GM12872 (cell line): ENCODE measurements at regions not wholly inside any gene's neighbourhood (a gene's known extent, or its start where the extent isn't known, plus 50 kb on each side); places are given as distances from the start of the nearest gene placed in this dataset.

Source experiments
- TF ChIP-seq, protein P1 (sequence below): IDR thresholded peaks from 3 replicates; pipeline ENCODE4 v1.5.1; 2011; ENCODE audit warnings: low read depth, mild to moderate bottlenecking, low read length, moderate library complexity; ENCODE audit not compliant: insufficient read depth

DNA sequence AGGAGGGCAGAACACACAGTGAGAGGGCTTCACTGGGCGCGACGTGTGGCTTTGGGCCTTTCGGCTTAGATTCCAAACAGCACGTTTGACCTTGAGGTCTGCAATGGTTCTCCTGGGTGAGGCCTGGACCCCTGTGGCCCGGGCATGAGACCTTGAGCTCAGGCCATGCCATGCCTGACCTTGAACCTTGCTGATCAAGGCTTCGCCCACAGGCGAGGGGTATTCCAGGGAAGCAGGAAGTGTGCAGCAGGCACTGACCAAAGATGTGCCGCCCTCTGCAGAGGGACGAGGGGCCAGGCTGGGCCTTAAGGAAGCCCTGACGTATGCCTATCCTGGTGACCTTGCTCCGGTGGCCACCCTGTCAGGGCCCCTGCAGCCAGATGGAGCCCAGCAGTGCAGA lies 178.3 kb upstream of the HDAC4 start:
- TF ChIP-seq, protein P1, sequence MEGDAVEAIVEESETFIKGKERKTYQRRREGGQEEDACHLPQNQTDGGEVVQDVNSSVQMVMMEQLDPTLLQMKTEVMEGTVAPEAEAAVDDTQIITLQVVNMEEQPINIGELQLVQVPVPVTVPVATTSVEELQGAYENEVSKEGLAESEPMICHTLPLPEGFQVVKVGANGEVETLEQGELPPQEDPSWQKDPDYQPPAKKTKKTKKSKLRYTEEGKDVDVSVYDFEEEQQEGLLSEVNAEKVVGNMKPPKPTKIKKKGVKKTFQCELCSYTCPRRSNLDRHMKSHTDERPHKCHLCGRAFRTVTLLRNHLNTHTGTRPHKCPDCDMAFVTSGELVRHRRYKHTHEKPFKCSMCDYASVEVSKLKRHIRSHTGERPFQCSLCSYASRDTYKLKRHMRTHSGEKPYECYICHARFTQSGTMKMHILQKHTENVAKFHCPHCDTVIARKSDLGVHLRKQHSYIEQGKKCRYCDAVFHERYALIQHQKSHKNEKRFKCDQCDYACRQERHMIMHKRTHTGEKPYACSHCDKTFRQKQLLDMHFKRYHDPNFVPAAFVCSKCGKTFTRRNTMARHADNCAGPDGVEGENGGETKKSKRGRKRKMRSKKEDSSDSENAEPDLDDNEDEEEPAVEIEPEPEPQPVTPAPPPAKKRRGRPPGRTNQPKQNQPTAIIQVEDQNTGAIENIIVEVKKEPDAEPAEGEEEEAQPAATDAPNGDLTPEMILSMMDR: no peak

DNA sequence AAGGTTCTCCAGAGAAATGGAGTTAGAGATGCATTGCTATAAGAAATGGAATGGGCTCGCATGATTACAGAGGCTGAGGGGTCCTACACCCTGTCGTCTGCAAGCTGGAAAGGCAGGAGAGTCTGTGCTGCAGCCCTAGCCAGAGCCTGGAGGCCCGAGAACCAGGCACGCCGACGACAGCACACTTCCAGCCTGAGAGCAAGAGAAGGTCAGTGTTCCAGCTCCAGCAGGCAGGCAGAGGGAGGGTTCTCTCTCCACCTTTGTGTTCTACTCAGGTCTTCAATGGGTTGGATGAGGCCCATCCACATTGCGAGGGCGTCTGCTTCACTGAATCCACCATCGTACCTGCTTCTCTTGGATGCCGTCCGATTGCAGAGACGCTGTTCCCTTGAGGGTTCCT lies 177.6 kb upstream of the HDAC4 start:
- TF ChIP-seq, protein P1: no peak

DNA sequence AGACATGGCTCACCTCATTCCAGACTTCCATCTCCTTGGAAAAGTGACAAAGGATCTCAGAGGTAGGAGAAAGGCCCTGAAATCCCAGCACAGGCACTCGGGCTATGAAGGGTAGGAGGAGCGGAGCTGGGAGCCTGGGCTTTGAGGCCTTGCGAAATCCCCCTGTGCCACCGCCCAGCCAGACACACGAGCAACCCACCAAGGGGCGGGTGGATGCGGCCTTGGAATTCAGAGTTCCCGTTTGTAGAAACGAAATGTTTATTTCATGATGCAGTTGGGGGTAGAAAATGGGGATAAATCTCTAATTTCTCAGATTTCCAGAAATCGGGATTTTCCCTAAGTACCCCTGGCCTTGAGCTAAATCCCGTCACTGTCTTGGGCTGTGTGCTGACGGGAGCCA lies 177.1 kb upstream of the HDAC4 start:
- TF ChIP-seq, protein P1: no peak

DNA sequence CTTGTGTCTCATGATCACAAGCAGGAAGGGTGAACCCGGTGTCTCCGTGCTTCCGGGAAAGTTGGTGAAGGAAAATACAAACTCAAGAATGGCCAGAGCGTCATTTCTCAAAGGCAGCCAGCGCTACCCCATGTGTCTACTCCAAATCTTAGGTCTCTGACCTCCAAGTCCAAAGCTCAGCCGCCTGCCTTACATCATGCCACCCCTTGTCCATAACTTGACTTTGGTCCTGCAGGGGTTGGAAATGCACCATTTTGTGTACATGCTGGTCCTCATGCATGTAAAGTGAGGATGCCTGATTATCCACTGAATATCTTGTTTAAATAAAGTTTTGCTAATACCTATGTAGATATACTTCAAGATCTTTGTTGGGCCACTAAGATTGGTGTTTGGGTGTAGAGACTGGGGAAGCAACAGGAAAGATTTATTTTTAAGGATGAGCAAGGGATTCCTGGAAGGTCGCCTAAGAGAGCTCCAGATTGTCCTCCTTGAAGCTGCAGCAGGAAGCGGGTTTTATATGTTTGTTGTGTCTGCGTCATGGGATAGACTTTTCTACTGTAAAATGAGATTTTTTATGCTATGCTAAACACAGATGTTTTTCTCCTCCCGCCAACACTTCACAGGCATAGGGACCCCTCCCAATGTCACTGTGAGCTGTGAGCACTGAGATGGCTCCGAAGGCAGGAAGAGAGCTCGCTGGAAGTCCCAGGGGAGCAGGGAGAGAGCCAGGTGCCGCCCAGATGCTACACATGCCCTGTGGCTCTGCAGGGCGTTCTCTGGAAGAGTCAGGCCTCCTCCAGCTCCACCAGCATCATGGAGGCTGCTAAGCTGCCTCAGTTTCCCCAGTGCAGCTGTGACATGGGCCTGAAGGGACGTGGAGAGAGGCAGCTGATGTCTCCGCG lies 176.2 kb upstream of the HDAC4 start:
- TF ChIP-seq, protein P1: no peak

DNA sequence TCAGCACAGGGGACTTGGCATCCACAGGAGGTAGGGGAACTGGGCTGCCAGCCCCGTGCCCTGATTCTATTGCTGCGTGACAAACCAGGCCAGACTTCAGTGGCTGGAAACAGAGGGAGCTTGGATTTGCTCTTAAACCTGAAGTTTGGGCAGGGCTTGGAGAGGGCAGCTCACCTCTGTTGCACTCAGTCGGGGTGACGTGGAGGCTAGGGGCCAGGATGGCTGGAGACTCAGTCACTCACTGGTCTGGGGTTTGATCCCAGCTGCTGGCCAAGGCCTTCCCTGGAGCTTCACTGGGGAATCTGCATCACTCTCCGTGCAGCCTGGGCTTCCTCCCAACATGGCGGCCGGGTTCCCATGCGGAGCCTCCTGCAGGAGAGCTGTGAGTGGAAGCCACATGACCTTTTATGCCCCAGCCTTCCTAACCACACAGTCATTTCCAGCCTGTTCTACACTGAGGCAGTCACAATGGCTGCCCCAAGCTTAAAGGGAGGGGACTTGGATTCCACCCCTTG lies 175.2 kb upstream of the HDAC4 start:
- TF ChIP-seq, protein P1: no peak

DNA sequence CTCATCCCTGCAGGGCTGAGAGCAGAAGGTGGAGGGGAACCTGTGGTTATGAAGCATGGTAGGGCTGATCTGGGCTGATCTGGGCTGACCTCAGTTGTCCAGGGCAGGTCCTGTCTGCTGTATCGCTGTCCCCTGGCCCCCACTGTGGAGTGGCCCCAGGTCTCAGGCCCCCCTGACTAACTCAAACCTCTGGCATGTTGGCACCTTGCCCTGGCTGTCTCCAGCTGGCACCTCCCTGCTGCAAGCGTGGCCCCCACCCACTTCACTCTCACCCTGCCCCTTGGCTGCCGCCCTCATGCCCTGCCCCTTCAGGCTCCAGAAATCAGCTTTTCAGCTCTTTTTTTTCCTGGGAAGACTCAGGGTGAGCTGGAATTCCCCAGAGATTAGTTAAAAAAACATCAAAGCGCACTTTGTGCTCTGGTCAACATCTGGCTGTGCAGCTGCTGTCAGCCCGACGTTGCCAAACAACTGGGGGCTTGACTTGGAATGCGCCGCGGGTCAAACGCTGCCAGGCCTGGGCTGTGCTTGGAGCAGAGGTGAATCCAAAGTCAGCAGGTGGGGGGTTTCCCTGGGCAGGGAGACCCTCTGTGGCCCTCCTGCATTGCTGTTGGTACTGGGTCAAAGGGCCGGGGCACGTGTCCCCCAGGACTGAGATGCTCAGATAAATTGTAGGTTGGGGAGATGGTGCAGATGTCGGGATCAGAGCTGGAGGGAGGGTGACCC lies 173.8 kb upstream of the HDAC4 start:
- TF ChIP-seq, protein P1: no peak

DNA sequence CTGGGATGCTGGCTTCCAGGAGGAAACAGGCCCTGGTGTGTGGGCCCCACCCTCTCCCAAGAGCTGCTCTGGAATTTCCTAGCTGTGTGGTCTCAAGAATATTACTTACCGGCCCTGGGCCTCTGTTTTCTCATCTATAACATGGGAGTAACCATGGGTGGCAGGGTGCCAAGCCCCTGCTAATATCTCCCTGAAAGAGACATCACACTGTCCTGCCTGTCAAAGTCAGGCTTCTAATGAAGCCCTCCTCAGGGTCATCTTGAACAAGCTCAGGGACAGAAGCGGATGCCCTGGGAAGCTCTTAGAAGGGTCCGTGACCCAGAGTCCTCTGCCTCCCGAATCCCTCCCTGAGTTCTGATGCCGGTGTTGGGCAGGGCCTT lies 173.2 kb upstream of the HDAC4 start:
- TF ChIP-seq, protein P1: no peak
